ENCODE measurements at regions not wholly inside any gene's neighbourhood (a gene's known extent, or its start where the extent isn't known, plus 50 kb on each side); places are given as distances from the start of the nearest gene placed in this dataset.
A peak's percentile ranks its signal among the peaks of the same experiment; 100 is the strongest.

GRCh38 chr17:59485015-59485414 lies 80.4 kb upstream of the DHX40 start (continued):
- TF ChIP-seq NPAS2 (CRISPR knock-in tag; IDR thresholded peaks at IDR 0.05; ENCODE audit: borderline replicate concordance) (no peak), HDAC2 (IDR thresholded peaks at IDR 0.05) (no peak), BHLHE40 (IDR thresholded peaks at IDR 0.05; ENCODE audit: low read depth, low read length) (no peak)

- ChIA-PET CTCF (interaction anchor here (1.0 kb wide), 1 partner anchor 13 kb away, joined by 3 read pairs; no protein-coding TSS in a partner anchor), POLR2A (no interaction called here)
- TF ChIP-seq CHD2 (IDR thresholded peaks at IDR 0.05; ENCODE audit: low read length, partially characterized antibody) (no peak), RAD21 (conservative IDR thresholded peaks at IDR 0.05 in 1 of 2, IDR thresholded peaks at IDR 0.05 in 1 of 2) (no peak), POLR2AphosphoS2 (conservative IDR thresholded peaks at IDR 0.05; ENCODE audit: low read length) (no peak), EP300 (IDR thresholded peaks at IDR 0.05) (no peak), HOXA7 (CRISPR knock-in tag; IDR thresholded peaks at IDR 0.05) (no peak), RARB (CRISPR knock-in tag; IDR thresholded peaks at IDR 0.05) (no peak), HOXB5 (CRISPR knock-in tag; IDR thresholded peaks at IDR 0.05) (no peak), HEYL (CRISPR knock-in tag; IDR thresholded peaks at IDR 0.05) (no peak), FOSB (CRISPR knock-in tag; IDR thresholded peaks at IDR 0.05) (no peak), PHF8 (IDR thresholded peaks at IDR 0.05; ENCODE audit: borderline replicate concordance, low read depth) (no peak), MAZ (IDR thresholded peaks at IDR 0.05; ENCODE audit: borderline replicate concordance, low read depth, low read length) (no peak), HDAC2 (IDR thresholded peaks at IDR 0.05) (no peak), NFE2L2 (conservative IDR thresholded peaks at IDR 0.05; ENCODE audit: low read length) (no peak), CEBPB (IDR thresholded peaks at IDR 0.05) (no peak), CTCF (IDR thresholded peaks at IDR 0.05) (no peak), SREBF2 (IDR thresholded peaks at IDR 0.05) (no peak), HES2 (IDR thresholded peaks at IDR 0.05) (no peak), MAFK (IDR thresholded peaks at IDR 0.05; ENCODE audit: partially characterized antibody) (no peak), FOSL2 (IDR thresholded peaks at IDR 0.05) (no peak), FOSL2 (CRISPR knock-in tag; IDR thresholded peaks at IDR 0.05) (no peak), CHD4 (IDR thresholded peaks at IDR 0.05; ENCODE audit: borderline replicate concordance) (no peak)
- DNase-seq (ENCODE audit: low read depth in 1 of 2, low spot score in 1 of 2): no peak
- no peak for ATAC-seq
- no peak overlapping the region for H3K4me2 ChIP-seq
- H3K4me3 ChIP-seq: no peak overlapping the region
- no peak overlapping the region for H3K27ac ChIP-seq
- H3K4me1 ChIP-seq: no peaks in the 10 kb centered on the region
- H3K9me3 ChIP-seq: no peaks in the 10 kb centered on the region
- peak; percentile 43 for FAIRE-seq
These were observed 79.5 kb upstream of the DHX40 start for GRCh38 chr17:59485946-59486345.

- no peaks in the 10 kb centered on the region for H3K4me1 ChIP-seq
- POLR2A ChIA-PET: no interaction called here
- 66% methylated on average over 7 of the region's 7 CpGs for WGBS (ENCODE audit: missing lambda C conversion rate)
- no peak overlapping the region for H3K27ac ChIP-seq
- CTCF ChIA-PET: no interaction called here
- no peak for ATAC-seq
- no peak for DNase-seq (ENCODE audit: low read depth in 1 of 2, low spot score in 1 of 2)
- H3K4me3 ChIP-seq: no peak overlapping the region
- FAIRE-seq: no peak
- TF ChIP-seq ZSCAN20 (CRISPR knock-in tag; IDR thresholded peaks at IDR 0.05): no peak
- no peak for TF ChIP-seq SREBF2 (IDR thresholded peaks at IDR 0.05)
- TF ChIP-seq FOXS1 (CRISPR knock-in tag; IDR thresholded peaks at IDR 0.05): no peak
- TF ChIP-seq BHLHE40 (IDR thresholded peaks at IDR 0.05; ENCODE audit: low read depth, low read length): no peak
- no peak for TF ChIP-seq CBX8 (IDR thresholded peaks at IDR 0.05)
- TF ChIP-seq BCL3 (IDR thresholded peaks at IDR 0.05): no peak
- TF ChIP-seq NR3C1 (IDR thresholded peaks at IDR 0.05): no peak
- no peak for TF ChIP-seq EP300 (IDR thresholded peaks at IDR 0.05)
- TF ChIP-seq JUNB (IDR thresholded peaks at IDR 0.05): no peak
- no peak for TF ChIP-seq HOXA7 (CRISPR knock-in tag; IDR thresholded peaks at IDR 0.05)
- no peak for TF ChIP-seq MAX (IDR thresholded peaks at IDR 0.05)
- TF ChIP-seq RAD21 (conservative IDR thresholded peaks at IDR 0.05 in 1 of 2, IDR thresholded peaks at IDR 0.05 in 1 of 2): no peak
- TF ChIP-seq ZC3H11A (IDR thresholded peaks at IDR 0.05): no peak
- TF ChIP-seq HDAC2 (IDR thresholded peaks at IDR 0.05): no peak
- no peak for TF ChIP-seq MAZ (IDR thresholded peaks at IDR 0.05; ENCODE audit: borderline replicate concordance, low read depth, low read length)
- H3K4me2 ChIP-seq: no peak overlapping the region
- H3K9me3 ChIP-seq: no peaks in the 10 kb centered on the region
These were observed 78.1 kb upstream of the DHX40 start for GRCh38 chr17:59487161-59487873.
